Fibroblast of lung (primary cell): ENCODE measurements at regions not wholly inside any gene's neighbourhood (a gene's known extent, or its start where the extent isn't known, plus 50 kb on each side); places are given as distances from the start of the nearest gene placed in this dataset.

Source experiments
- EZH2 ChIP-seq: IDR thresholded peaks from 2 replicates; pipeline ENCODE4 v1.5.1; 2012; ENCODE audit warnings: low read length, control low read depth, mild to moderate bottlenecking; ENCODE audit errors: missing control alignments
- TF ChIP-seq, protein P1 (sequence below), 2 donors: IDR thresholded peaks in 1 of 2; conservative IDR thresholded peaks in 1 of 2; 1 replicate in 1 of 2; 2 replicates in 1 of 2; pipeline ENCODE4 v1.5.1; 2011 to 2012; ENCODE audit warnings: low read length in 2 of 2, control low read depth in 1 of 2, inconsistent platforms in 1 of 2, low read depth in 1 of 2, mild to moderate bottlenecking in 1 of 2

DNA sequence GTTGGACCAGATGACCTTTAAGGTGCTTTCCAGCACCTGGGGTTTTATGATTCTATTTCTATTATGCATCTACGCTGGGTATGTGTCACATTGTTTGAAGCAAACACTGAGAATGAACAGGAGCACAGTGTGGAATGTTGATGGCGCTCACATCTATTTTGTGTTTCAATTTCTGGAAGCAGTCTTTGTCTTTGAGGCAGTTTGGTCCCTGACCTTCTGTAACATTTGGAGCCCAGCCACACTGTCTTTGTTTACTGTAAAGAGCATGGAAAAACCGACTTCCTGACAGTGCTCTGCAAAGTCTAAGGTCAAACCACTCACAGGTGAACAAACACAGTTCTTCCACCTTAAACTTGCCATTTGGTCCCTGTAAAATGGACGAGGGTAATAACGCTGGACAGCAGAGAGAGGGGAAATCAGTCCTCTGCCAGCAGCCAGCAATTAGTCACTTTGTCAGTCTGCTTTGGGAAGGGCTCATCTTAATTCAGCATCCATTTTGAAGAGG, 155.5 kb downstream of the PRL start:
- TF ChIP-seq, protein P1, sequence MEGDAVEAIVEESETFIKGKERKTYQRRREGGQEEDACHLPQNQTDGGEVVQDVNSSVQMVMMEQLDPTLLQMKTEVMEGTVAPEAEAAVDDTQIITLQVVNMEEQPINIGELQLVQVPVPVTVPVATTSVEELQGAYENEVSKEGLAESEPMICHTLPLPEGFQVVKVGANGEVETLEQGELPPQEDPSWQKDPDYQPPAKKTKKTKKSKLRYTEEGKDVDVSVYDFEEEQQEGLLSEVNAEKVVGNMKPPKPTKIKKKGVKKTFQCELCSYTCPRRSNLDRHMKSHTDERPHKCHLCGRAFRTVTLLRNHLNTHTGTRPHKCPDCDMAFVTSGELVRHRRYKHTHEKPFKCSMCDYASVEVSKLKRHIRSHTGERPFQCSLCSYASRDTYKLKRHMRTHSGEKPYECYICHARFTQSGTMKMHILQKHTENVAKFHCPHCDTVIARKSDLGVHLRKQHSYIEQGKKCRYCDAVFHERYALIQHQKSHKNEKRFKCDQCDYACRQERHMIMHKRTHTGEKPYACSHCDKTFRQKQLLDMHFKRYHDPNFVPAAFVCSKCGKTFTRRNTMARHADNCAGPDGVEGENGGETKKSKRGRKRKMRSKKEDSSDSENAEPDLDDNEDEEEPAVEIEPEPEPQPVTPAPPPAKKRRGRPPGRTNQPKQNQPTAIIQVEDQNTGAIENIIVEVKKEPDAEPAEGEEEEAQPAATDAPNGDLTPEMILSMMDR (conservative IDR thresholded peaks at IDR 0.05 in 1 of 2, IDR thresholded peaks at IDR 0.05 in 1 of 2; ENCODE audit: low read depth in 1 of 2, low read length in 2 of 2) = no peak
- no peak for TF ChIP-seq EZH2
